ENCODE measurements at regions not wholly inside any gene's neighbourhood (a gene's known extent, or its start where the extent isn't known, plus 50 kb on each side); places are given as distances from the start of the nearest gene placed in this dataset.

DNA sequence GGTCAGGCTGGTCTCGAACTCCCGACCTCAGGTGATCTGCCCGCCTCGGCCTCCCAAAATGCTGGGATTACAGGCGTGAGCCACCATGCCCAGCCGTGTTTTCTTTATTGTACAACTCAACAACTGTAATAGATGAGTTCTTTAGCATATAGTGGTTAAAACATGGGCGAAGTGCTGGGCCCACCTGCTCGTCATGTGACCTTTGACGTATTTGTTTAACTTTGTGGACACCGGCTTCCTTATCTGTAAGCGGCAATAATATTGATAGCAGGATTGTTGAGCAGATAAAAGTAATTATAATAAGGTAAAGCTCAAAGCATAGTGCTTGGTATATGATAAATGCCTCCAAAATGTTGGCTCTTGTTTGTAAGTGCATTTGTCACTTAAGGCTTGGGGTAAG lies 460.3 kb downstream of the KLF12 start:
- TF ChIP-seq, protein P1, sequence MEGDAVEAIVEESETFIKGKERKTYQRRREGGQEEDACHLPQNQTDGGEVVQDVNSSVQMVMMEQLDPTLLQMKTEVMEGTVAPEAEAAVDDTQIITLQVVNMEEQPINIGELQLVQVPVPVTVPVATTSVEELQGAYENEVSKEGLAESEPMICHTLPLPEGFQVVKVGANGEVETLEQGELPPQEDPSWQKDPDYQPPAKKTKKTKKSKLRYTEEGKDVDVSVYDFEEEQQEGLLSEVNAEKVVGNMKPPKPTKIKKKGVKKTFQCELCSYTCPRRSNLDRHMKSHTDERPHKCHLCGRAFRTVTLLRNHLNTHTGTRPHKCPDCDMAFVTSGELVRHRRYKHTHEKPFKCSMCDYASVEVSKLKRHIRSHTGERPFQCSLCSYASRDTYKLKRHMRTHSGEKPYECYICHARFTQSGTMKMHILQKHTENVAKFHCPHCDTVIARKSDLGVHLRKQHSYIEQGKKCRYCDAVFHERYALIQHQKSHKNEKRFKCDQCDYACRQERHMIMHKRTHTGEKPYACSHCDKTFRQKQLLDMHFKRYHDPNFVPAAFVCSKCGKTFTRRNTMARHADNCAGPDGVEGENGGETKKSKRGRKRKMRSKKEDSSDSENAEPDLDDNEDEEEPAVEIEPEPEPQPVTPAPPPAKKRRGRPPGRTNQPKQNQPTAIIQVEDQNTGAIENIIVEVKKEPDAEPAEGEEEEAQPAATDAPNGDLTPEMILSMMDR (IDR thresholded peaks at IDR 0.05; ENCODE audit: insufficient read depth, low read depth, low read length) = no peak
- no peak for TF ChIP-seq EZH2 (IDR thresholded peaks at IDR 0.05; ENCODE audit: insufficient read depth, low read length)
